CMK (cell line): ENCODE measurements at regions not wholly inside any gene's neighbourhood (a gene's known extent, or its start where the extent isn't known, plus 50 kb on each side); places are given as distances from the start of the nearest gene placed in this dataset.
"Not testable (repeated sequence)": the region's sequence is repeated elsewhere in the genome, so short reads cannot be mapped to it uniquely, and the experiment has no call there.

Experiments
- DNase-seq: peaks from one replicate; pipeline ENCODE4 v3.0.0-alpha.2; 2010; ENCODE audit warnings: low read depth

DNA sequence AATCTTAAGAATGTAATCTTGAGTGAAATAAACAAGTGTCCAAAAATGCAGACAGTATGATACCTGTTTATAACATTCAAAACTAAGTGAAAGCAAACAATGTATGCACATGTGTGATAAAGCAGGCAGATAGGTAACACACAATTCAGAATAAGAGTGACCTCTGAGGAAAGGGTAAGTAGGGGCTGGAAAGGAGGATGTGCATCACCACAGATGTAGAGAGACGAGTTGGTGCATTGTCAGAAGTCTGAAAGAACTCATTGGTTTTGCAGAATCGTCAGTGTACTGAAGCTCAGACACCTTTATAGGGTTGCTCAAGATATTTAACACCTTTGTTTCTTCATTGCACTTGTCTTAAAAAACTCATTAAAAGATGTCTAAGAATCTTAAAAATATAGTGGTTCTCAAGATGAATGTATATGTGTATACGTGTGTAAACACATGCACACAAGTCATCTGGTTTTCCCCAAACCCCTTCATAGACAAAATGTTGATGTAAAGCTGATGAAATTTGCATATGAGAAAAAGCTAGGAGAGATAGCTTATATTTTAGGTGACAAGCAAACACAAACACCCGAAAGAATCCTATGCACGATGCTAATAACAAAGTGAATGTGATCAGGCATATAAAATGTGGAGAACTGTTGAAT lies 197.6 kb upstream of the MEF2C start:
- DNase-seq = no peak

DNA sequence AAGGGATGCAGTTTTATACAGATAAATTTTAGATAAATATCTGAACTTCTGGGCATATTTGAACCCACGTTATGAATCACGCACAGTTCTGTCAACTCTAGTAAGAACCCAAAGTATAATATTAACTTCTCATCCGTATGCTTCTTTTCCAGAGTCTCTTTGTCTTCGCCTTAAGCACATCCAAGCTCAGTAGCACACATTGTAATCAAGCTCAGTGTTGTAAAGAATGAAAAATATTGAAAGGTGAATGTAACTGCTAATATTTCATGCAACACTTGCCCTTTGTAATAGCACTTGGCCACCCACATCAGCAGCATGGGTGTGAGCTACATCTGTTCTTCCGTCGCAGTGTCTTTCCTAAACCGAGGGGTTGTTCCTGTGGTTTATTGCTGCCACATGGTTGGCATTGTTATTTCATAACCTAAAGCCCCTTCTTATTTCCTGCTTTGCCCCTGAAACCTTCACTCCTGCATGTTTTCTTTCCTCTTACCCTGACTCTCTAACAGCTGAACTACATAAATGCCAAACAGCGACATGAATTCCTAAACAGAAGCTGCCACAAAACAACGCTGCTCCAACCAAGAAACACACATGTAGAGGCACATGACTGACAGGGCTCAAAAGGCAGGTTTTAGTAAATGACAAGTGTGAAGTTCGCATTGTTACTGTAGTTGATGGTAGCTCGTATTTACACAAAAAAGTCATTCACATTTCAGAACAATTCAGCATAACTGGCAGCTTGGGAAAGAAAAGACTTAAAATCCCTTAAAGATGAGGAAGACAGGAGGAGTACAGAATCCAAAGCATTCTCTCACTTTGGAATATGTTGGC lies 190.1 kb upstream of the MEF2C start:
- DNase-seq = no peak

DNA sequence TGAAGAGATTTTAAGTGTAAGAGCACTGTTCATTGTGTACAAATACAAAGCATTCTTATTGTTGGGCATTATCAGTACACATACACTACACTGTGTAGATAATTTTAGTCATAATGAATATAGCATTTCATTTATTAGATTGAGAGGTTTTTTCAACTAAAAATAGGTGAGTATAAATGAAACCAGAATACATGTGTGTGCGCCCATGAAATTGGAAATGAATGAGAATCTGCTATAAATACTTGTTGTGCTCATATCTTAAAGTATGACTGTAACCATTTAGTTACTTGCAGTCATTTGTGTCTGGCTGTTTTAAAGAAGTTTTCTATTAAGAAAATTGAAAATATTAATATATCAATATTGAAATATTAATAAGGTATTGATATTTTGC lies 189.0 kb upstream of the MEF2C start:
- DNase-seq = no peak

DNA sequence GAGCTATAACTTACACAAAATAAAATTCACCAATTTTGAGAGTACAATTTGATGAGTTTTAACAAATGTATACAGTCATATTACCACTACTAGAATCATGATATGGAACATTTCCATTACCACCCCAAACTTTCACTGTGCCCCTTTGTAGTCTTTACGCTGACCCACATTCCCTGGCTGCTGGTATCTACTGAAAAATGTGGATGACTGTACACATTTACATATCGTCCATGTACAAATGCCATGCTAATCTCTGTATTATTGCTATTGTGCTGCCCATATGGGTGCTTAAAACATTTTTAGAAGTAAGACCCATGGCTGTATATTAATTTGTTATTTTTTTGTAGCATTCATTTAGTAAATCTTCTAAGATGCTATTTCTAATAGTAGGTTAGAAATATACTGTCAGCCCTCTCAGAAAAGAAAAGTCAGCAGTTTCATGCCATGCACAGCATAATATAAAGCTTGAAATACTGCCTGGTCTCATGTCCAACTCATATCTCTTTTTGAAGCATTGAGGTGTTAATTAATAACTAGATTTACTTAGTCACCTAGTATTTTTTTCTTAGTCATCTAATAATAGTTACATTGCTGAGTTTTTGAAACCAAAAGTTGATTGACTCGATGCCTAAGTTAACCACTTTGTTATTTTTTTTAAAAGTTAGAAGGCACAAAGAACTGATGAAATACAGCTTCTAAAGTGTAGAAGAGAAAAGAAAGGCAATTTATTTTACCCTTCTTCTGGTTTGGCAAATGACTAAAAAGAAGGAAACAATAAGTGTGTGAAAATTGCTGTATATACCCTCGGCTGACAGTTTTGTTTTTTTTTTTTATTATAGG lies 188.3 kb upstream of the MEF2C start:
- no peak for DNase-seq

DNA sequence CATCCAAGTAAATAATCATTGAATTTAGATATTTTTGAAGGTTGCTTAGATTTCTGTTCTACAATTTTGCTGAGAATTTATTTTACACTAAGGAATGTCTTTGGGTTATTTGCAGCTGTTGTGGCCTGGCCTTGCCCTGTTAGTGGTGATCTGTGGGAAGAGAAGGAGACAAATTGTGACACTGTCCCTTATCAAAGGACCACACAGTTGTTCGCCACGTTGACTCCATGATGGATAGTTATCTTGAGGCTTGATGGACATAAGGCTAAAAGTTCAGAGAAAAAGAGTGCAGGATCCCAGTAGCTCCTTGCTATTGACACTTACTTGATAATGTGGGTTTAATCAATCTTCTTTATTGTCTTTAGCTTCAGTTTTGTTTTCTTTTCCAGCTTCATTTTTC lies 186.6 kb upstream of the MEF2C start:
- DNase-seq = no peak

DNA sequence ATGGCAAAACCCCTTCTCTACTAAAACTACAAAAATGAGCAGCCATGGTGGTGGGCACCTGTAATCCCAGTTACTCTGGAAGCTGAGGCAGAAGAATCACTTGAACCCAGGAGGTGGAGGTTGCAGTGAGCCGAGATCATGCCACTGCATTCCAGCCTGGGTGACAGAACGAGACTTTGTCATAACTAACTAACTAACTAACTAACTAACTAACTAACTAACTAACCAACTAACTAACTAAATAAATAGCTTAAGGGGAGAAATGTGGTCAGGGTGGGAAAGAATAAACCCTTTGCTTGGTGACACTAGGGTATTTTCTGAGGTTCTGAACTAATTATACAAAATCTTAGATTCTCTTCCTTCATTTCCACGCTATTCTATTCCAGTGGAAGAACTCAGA lies 184.4 kb upstream of the MEF2C start:
- DNase-seq = no peak

DNA sequence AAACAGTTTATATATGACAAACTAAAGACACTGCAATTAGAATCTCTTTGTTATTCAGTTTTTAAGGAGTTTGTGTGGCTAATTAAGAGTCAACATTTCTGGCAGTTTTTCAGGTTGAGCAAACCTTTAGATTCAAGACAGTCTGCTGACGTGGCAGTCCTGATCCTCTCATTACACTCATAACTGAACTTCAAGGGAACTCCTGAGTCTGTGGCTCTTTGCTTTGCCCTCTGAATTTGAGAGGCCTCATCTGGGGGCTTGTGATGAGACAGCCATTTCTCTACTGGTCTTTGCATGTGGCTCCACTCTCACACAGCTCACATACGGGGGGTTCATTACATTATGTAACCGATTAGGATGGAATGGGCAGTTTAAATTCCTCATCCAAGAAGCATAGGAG lies 182.9 kb upstream of the MEF2C start:
- no peak for DNase-seq

DNA sequence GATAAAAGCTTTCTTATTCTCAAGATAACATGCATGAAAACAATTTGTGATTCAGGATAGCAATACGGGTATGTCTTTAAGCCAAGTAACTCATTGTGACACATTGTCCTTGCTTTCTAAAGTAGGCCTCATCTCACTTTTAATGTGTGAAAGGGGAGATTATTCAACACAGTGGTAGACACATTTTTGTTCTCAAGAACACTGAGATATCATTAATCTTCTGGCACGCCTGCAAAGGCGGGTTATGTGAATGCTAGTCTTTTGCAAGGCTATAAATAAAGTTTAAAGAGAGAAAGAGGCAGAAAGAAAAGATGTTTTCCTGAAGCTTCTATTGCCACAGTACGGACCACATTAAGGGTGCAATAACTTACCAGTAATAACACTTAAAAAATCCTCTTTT lies 181.8 kb upstream of the MEF2C start:
- DNase-seq = no peak

DNA sequence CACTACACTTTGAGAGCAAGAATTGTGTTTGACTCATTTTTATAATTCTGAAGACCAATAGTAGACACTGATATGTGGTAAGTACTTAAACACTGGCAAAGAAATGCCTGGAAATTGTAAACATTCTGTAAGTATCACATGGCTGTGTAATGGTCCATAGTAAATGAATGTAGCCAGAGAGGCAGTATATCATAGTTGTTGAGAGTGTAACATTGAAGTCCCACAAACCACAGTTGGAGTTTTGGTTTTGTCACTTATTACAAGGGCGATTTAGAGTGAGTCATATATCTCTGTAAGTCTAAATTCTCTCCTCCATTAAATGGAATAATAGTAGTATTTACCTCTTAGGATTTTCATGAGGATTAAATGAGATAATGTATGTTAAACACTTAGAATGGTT lies 181.1 kb upstream of the MEF2C start:
- DNase-seq = no peak

DNA sequence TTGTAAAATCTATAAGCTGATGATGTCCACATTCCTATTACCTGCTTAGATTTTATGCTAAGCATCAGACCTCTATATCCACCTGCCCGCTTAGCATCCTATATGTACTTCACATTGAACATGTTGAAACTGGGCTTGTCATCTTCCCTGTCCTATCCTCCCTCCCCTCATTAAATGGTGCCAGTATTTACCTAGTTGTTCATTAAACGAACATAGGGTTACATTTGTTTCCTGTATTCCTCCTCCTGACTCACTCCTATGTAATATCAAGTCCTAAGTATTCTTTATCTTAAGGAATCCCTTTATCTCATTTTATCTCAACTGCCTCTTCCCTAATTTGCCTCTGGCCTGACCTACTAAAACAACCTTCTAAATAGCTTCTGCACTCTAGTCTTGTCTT lies 177.8 kb upstream of the MEF2C start:
- no peak for DNase-seq

DNA sequence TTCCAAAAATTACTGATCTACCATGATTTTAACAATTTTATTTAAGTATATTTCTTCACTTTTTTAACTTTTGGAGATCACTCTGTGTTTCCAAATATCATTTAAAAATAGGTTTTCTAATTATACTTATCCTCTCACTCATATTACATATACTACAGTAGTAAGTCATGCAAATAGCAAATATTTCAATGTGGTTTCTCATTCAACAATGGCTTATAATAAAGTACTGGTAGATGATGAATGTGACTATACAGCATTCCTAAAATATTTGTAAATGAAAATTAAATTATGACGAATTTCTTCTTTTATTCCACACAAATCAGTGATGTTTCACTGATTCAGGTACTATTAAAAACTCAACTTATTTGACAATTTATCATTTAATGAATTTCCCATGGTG lies 176.3 kb upstream of the MEF2C start:
- DNase-seq = no peak

DNA sequence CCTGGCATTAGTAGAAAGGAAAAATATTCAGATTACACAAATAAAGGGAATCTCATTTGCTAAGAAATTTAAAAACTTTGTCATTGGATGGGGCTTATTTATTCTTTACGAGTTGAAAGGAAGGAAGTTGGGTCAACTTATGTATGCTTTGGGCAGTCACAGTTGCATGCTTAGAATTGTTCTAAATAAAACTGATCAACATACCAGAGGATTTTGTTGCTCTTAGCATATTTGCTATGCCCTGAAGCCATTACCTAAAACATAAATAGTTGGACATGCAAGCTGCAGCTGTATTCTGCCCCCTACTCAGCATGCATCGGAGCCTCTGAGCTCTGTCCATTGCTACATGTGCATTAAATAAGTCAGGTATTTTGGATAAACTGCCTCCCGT lies 172.7 kb upstream of the MEF2C start:
- DNase-seq = no peak

DNA sequence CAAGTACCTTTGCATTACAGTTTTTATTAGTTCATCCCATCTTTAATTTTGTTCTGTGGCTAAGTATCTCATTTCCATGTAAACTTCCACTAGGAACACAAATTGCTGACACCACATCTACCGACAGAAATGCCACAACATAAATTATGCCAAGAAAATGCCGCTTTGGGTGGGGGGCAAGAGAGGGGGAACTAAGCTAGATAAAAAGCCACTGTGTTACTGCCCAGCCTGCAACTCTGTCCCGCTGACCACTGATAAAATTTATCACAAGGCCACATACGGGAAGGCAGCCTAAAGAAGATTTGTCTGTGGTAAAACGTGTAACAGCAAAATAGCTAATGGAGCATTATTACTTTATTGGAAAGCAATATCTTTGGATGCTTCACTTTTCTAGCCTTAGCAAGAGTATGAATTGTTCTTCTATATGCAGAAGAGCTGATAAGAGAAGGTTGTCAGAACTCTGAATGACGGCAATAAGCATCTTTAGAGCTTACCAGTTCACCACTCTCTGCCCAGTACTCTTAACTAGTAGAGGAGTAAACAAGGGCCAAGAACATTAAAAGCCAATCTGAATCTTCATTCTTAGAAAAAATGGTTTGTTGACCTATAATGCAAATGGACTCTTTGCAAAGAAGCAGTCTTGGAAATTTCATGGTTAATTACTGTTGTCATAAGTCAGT lies 172.2 kb upstream of the MEF2C start:
- DNase-seq = no peak

DNA sequence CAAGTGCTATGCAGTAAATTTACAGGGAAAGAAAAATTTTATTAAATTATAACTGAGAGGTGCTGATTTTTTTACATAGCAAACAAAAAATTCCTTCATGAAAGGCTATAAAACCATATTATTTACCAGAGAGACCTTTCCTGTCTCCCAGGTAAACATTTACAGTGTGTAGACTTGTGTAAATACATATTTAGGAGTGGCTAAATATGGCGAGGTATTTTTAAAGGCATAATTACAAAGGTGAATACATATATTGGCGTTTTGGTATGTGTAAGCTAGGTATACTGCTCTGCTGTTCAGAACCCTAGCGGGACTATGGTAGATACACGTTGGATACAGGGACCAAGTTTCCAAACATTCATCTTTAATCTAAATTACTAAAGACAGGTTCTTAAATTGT lies 170.6 kb upstream of the MEF2C start:
- DNase-seq = no peak

DNA sequence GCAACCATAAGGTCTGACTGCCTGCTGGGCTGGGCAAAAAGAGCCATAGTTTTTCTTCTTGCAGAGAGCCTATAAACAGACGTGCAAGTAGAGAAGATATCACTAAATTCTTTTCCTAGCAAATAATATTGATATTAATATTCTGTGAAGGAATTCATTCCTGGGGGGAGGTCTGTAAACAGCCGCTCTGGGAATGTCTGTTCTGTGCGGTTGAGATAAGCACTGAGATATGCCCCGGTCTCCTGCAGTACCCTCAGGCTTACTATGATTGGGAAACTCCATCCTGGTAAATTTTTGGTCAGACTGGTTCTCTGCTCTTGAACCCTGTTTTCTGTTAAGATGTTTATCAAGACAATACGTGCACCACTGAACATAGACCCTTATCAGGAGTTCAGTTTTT lies 167.1 kb upstream of the MEF2C start:
- not testable (repeated sequence) for DNase-seq

DNA sequence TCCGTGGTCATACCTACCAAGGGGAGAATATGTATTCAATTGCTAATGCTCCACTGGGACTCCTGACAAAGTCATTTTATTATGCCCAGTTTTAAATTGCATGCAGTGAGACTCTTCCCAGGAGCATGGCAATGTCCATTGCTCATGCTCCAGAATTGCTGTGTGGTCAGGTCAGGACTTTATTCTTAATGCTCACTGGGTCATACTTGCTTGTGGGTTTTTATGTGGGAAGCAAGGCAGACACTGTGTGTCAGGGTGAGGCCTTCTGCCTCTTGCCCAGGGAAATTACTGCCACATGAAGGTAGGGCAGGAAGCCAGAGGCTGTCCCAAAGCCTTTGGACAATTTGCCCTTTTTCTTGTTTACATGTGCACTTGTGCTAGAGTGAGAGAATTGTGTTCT lies 164.6 kb upstream of the MEF2C start:
- DNase-seq = no peak

DNA sequence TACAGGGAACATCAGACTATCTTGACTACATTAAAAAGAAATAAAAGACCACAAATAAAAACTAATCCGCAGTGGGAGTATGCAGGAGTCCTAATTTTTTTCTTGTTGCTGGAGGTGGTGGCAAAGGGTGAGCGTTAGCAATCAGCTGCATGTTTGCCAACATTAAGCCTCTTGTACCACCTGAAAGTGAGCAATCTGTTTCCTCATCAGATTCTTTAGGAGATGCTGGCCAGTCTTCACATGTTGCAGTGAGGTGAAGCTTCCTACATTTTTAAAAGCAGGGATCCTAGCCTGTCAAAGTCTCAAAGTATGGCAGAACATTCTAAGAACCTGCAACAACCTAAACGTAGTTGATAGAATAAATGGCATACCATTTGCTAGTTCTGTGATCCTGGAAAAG lies 162.2 kb upstream of the MEF2C start:
- no peak for DNase-seq

DNA sequence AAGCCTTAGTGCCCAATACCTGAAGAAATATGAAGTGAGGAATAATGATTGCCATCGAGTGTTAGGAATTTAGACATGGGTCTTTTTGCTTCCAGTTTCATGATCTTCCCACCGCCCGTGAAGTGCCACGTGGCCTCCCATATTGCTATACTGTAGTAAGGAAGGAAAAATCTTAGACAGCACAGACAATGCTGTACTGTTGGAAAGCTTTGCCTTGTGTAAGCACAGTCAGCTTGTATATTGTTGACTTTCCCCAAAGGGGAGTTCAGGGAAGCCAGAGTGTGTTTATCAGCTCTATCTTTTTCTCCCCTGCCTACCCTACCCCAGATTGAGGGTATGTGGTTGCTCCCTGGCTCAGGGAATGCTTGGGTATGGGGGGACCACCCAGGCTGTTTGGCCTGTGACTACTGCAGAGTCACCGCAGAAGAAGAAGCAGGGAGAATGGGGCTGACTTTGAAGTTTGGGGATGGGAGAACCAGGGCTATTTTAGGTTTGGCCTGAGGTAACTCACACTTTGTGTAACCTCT lies 161.8 kb upstream of the MEF2C start:
- no peak for DNase-seq

DNA sequence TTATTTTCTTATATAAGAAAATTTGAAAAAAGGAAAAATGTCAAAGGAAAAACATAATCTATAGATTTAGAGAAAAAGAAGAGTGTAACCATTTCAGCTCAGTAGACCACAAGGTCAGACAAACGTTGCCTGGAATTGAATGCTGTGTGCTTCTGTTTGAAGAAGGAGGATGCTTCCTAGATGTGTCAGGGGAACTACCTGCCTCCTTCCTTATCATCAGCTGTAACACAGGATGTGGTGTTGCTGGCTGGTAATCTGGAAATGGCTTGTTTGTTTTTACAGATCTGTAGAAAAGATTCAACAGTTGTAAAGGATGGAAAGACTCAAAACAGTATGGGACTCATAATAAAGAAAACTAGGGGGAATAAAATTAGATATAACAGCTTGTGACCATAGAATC lies 160.7 kb upstream of the MEF2C start:
- peak; percentile 26 for DNase-seq

DNA sequence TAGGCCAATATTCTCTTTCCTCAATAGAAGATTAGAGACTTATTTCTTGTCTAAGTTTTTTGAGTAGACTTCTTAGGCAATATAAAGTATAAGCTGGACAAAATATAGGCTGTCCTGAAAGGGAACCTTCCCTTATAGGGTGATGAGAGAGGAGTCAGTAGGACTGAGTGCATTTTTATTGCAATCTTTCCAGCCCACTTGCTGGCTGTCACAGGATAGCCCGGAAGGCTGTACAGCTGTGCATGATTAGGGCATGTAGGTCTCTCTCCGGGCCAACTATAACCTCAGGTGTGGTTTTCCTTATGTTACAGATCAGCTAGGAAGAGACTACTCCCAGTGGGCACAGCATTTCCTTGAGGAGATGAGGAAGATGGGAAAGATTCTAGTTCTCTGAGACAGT lies 159.8 kb upstream of the MEF2C start:
- no peak for DNase-seq

DNA sequence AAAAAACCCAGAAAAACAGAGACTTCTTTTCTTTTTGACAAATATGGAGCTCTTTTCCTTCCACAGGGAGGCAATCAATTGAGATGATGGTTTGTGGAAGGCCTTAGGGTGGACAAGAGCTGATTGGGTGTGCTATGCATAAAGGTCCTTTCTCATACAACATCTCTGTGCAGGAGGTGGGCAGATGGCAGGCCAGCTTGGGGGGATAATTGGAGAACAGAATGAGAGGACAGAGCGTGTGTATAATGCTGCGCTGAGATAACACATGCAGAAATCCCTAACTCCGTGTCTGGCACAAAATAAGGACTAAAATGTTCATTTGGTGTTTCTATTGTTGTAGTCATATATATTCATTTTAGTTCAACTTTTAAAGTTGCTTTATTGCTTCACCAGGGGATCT lies 159.0 kb upstream of the MEF2C start:
- no peak for DNase-seq

DNA sequence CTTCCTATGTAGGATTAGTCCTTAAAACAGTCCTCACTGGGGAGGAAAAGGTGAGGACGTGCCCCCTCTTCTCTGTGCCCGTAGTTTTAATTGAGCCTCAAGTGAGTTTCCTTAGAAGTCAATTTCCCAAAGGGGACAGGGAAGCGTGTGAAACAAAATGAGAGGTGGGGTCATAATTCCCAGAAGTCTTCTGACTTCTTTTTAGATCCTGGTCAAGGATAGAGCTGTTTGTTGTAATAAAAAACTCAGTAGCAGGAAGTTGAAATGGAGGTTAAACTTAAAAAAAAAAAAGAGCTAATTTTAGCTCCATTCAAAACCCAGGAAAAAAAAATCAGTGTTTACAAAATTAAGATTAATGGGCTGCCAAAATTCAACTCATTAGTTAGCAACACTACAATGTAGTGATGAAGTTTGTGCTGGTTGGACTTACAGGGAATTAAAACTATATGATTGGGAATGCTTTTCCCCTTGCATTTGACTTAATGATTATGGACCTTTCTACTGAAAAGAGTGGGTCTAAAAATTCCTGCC lies 158.3 kb upstream of the MEF2C start:
- no peak for DNase-seq
